SK-N-SH (cell line): ENCODE measurements at regions not wholly inside any gene's neighbourhood (a gene's known extent, or its start where the extent isn't known, plus 50 kb on each side); places are given as distances from the start of the nearest gene placed in this dataset.

Experiments
- CTCF ChIA-PET: fragments of 300-600, 350-600 bp; formaldehyde crosslinking; extraction: SDS; loops from one replicate; lab custom pipeline; 2021; lab: Yijun Ruan, JAX
- POLR2A ChIA-PET: fragments of 350-600 bp; sonication (Branson Sonifier 250); formaldehyde crosslinking; extraction: SDS; loops from one replicate; lab custom pipeline; 2020; ENCODE audit warnings: antibody characterized with exemption, inconsistent platforms; lab: Yijun Ruan, JAX
- DNase-seq: peaks from one replicate; pipeline ENCODE4 v3.0.0; 2012
- H2AFZ ChIP-seq: fragments of 200-600 bp; sonication (generic); 2 replicates; pipeline ENCODE4 v1.8.1; 2016; ENCODE audit warnings: antibody characterized with exemption, mild to moderate bottlenecking, low read depth
- H3F3A ChIP-seq: fragments of 200-600 bp; sonication (generic); replicated peaks from 2 replicates; pipeline ENCODE3; 2016; ENCODE audit warnings: antibody characterized with exemption, mild to moderate bottlenecking; ENCODE audit not compliant: insufficient read depth
- H3K27ac ChIP-seq, 2 experiments: fragments of 200-500 bp in 1 of 2; fragments of 200-600 bp in 1 of 2; sonication (Bioruptor generic) in 1 of 2; sonication (generic), shearing (Covaris generic) in 1 of 2; 2 replicates each; pipeline versions ENCODE4 v1.5.1 to v1.6.1; 2014 to 2016; ENCODE audit warnings: low read depth in 2 of 2, inconsistent platforms in 1 of 2, low read length in 1 of 2, mild to moderate bottlenecking in 1 of 2, mixed read lengths in 1 of 2
- H3K27me3 ChIP-seq: fragments of 200-600 bp; sonication (generic), shearing (Covaris generic); 2 replicates; pipeline ENCODE4 v1.6.1; 2016; ENCODE audit warnings: mixed run types; ENCODE audit not compliant: insufficient read depth
- H3K36me3 ChIP-seq, 2 experiments: fragments of 200-500 bp in 1 of 2; fragments of 200-600 bp in 1 of 2; sonication (Bioruptor generic) in 1 of 2; sonication (generic) in 1 of 2; replicated peaks in 1 of 2; 2 replicates each; pipeline versions ENCODE3 to v1.5.1; 2014 to 2016; ENCODE audit warnings: low read length in 1 of 2, mild to moderate bottlenecking in 1 of 2; ENCODE audit not compliant: insufficient read depth in 2 of 2, control insufficient read depth in 1 of 2
- H3K4me1 ChIP-seq, 2 experiments: fragments of 200-500 bp in 1 of 2; fragments of 200-600 bp in 1 of 2; sonication (Bioruptor generic) in 1 of 2; sonication (generic), shearing (Covaris generic) in 1 of 2; 2 replicates each; pipeline versions ENCODE4 v1.5.1 to v1.6.1; 2014 to 2016; ENCODE audit warnings: low read depth in 1 of 2, low read length in 1 of 2, mixed run types in 1 of 2; ENCODE audit not compliant: insufficient read depth in 2 of 2, control insufficient read depth in 1 of 2
- H3K4me2 ChIP-seq: fragments of 200-600 bp; sonication (generic), shearing (Covaris generic); 2 replicates; pipeline ENCODE4 v1.6.1; 2017; ENCODE audit warnings: mixed run types
- H3K4me3 ChIP-seq, 2 experiments: fragments of 200-500 bp in 1 of 2; fragments of 200-600 bp in 1 of 2; sonication (Bioruptor generic) in 1 of 2; sonication (generic), shearing (Covaris generic) in 1 of 2; 2 replicates each; pipeline versions ENCODE4 v1.5.1 to v1.8.1; 2014 to 2016; ENCODE audit warnings: low read depth in 2 of 2, inconsistent platforms in 1 of 2, low read length in 1 of 2, mild to moderate bottlenecking in 1 of 2, mixed read lengths in 1 of 2, moderate library complexity in 1 of 2
- H3K79me2 ChIP-seq: fragments of 200-600 bp; sonication (generic); 2 replicates; pipeline ENCODE4 v1.8.1; 2017; ENCODE audit warnings: mild to moderate bottlenecking; ENCODE audit not compliant: insufficient read depth
- H3K9ac ChIP-seq: fragments of 200-600 bp; sonication (generic); 2 replicates; pipeline ENCODE4 v1.6.1; 2017; ENCODE audit warnings: mixed run types
- H3K9me2 ChIP-seq: fragments of 200-600 bp; sonication (generic); 2 replicates; pipeline ENCODE4 v1.6.1; 2017; ENCODE audit warnings: mixed run types
- H3K9me3 ChIP-seq: fragments of 200-600 bp; sonication (generic); 2 replicates; pipeline ENCODE4 v1.6.1; 2017; ENCODE audit warnings: mixed run types, mild to moderate bottlenecking, moderate library complexity
- H4K20me1 ChIP-seq: fragments of 200-600 bp; sonication (generic); 2 replicates; pipeline ENCODE4 v1.6.1; 2017; ENCODE audit warnings: mild to moderate bottlenecking, mixed run types; ENCODE audit not compliant: insufficient read depth
- ELF1 ChIP-seq: IDR thresholded peaks from 2 replicates; pipeline ENCODE4 v1.4.0; 2012
- EZH2phosphoT487 ChIP-seq: fragments of 200-600 bp; sonication (generic); IDR thresholded peaks from 2 replicates; pipeline ENCODE4 v1.6.1; 2017; ENCODE audit warnings: low read depth, mixed run types, mild to moderate bottlenecking, antibody characterized with exemption, moderate library complexity, borderline replicate concordance
- FOXM1 ChIP-seq: IDR thresholded peaks from 2 replicates; pipeline ENCODE4 v1.4.0; 2012; ENCODE audit warnings: low read depth, mild to moderate bottlenecking
- GABPA ChIP-seq: IDR thresholded peaks from 2 replicates; pipeline ENCODE4 v1.4.0; 2012; ENCODE audit warnings: low read depth, mild to moderate bottlenecking
- GATA2 ChIP-seq: sonication (generic); formaldehyde crosslinking; IDR thresholded peaks from 2 replicates; pipeline ENCODE4 v1.5.0; 2020; ENCODE audit warnings: mild to moderate bottlenecking, missing genetic modification reagents
- MEF2A ChIP-seq: IDR thresholded peaks from 2 replicates; pipeline ENCODE4 v1.4.0; 2012; ENCODE audit warnings: low read depth, borderline replicate concordance
- NRF1 ChIP-seq: IDR thresholded peaks from 2 replicates; pipeline ENCODE4 v1.6.1; 2012; ENCODE audit warnings: low read depth, mild to moderate bottlenecking, low read length
- POLR2AphosphoS5 ChIP-seq: IDR thresholded peaks from 2 replicates; pipeline ENCODE4 v1.6.1; 2012; ENCODE audit warnings: low read depth, low read length
- REST ChIP-seq: IDR thresholded peaks from 2 replicates; pipeline ENCODE4 v1.6.1; 2012; ENCODE audit warnings: mild to moderate bottlenecking, low read depth, low read length, moderate library complexity
- RFX5 ChIP-seq: IDR thresholded peaks from 2 replicates; pipeline ENCODE4 v1.6.1; 2012; ENCODE audit warnings: mild to moderate bottlenecking, improper control_type of control experiment, low read length
- SIN3A ChIP-seq: IDR thresholded peaks from 2 replicates; pipeline ENCODE4 v1.6.1; 2012; ENCODE audit warnings: low read depth, mild to moderate bottlenecking, low read length, moderate library complexity, borderline replicate concordance
- SMC3 ChIP-seq: IDR thresholded peaks from 2 replicates; pipeline ENCODE4 v1.6.1; 2012; ENCODE audit warnings: low read depth, low read length, improper control_type of control experiment
- TCF12 ChIP-seq: IDR thresholded peaks from 2 replicates; pipeline ENCODE4 v1.4.0; 2012
- YY1 ChIP-seq: IDR thresholded peaks from 2 replicates; pipeline ENCODE4 v1.4.0; 2012; ENCODE audit warnings: low read depth, mild to moderate bottlenecking
- WGBS: methylation state at CpG from one replicate; pipeline ENCODE4 v1.1.6; 2017; ENCODE audit warnings: low lambda C conversion rate; 5-methylcytosine and 5-hydroxymethylcytosine counted together
- TF ChIP-seq, protein P1 (sequence below): IDR thresholded peaks from 2 replicates; pipeline ENCODE4; 2012
- TF ChIP-seq, protein P2 (sequence below): fragments of 200-600 bp; sonication (generic); IDR thresholded peaks from 2 replicates; pipeline ENCODE4 v1.6.1; 2017; ENCODE audit warnings: antibody characterized with exemption, mild to moderate bottlenecking, moderate library complexity
- TF ChIP-seq, protein P3 (sequence below): fragments of 150-350 bp; IDR thresholded peaks from 2 replicates; pipeline ENCODE4 v1.6.1; 2017; ENCODE audit warnings: antibody characterized with exemption, low read length, low read depth, borderline replicate concordance
- TF ChIP-seq, protein P4 (sequence below): IDR thresholded peaks from 2 replicates; pipeline ENCODE4 v1.4.0; 2012; ENCODE audit warnings: low read depth, borderline replicate concordance

- no peaks in the 10 kb centered on the region for H3K79me2 ChIP-seq
- TF ChIP-seq, protein P1, sequence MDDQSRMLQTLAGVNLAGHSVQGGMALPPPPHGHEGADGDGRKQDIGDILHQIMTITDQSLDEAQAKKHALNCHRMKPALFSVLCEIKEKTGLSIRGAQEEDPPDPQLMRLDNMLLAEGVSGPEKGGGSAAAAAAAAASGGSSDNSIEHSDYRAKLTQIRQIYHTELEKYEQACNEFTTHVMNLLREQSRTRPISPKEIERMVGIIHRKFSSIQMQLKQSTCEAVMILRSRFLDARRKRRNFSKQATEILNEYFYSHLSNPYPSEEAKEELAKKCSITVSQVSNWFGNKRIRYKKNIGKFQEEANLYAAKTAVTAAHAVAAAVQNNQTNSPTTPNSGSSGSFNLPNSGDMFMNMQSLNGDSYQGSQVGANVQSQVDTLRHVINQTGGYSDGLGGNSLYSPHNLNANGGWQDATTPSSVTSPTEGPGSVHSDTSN, result no peak
- no peak for TF ChIP-seq MEF2A
- no peak for TF ChIP-seq SMC3
- TF ChIP-seq, protein P2, sequence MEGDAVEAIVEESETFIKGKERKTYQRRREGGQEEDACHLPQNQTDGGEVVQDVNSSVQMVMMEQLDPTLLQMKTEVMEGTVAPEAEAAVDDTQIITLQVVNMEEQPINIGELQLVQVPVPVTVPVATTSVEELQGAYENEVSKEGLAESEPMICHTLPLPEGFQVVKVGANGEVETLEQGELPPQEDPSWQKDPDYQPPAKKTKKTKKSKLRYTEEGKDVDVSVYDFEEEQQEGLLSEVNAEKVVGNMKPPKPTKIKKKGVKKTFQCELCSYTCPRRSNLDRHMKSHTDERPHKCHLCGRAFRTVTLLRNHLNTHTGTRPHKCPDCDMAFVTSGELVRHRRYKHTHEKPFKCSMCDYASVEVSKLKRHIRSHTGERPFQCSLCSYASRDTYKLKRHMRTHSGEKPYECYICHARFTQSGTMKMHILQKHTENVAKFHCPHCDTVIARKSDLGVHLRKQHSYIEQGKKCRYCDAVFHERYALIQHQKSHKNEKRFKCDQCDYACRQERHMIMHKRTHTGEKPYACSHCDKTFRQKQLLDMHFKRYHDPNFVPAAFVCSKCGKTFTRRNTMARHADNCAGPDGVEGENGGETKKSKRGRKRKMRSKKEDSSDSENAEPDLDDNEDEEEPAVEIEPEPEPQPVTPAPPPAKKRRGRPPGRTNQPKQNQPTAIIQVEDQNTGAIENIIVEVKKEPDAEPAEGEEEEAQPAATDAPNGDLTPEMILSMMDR, result no peak
- TF ChIP-seq, protein P3, sequence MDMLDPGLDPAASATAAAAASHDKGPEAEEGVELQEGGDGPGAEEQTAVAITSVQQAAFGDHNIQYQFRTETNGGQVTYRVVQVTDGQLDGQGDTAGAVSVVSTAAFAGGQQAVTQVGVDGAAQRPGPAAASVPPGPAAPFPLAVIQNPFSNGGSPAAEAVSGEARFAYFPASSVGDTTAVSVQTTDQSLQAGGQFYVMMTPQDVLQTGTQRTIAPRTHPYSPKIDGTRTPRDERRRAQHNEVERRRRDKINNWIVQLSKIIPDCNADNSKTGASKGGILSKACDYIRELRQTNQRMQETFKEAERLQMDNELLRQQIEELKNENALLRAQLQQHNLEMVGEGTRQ, result no peak
- TF ChIP-seq YY1, result no peak
- no peak for TF ChIP-seq FOXM1
- no peak for TF ChIP-seq REST
- TF ChIP-seq GATA2 (CRISPR knock-in tag), result no peak
- TF ChIP-seq TCF12, result no peak
- TF ChIP-seq NRF1, result no peak
- no peak for TF ChIP-seq GABPA
- TF ChIP-seq, protein P4, sequence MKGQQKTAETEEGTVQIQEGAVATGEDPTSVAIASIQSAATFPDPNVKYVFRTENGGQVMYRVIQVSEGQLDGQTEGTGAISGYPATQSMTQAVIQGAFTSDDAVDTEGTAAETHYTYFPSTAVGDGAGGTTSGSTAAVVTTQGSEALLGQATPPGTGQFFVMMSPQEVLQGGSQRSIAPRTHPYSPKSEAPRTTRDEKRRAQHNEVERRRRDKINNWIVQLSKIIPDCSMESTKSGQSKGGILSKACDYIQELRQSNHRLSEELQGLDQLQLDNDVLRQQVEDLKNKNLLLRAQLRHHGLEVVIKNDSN, result no peak
- no peak for TF ChIP-seq POLR2AphosphoS5
- no peak for TF ChIP-seq SIN3A
- TF ChIP-seq EZH2phosphoT487, result no peak
- no peak for TF ChIP-seq ELF1
- TF ChIP-seq RFX5, result no peak
- ChIA-PET CTCF (interaction anchor here (0.6 to 1.6 kb wide), 3 partner anchors 11 to 86 kb away, joined by 3 to 5 read pairs (median 3); no protein-coding TSS in a partner anchor), POLR2A (no interaction called here)
- H3K4me3 ChIP-seq, result no peak overlapping the region
- H3F3A ChIP-seq, result no peaks in the 10 kb centered on the region
- peaks cover 10% of the 10 kb centered on the region; the same call in 1 of the 2 replicates for H3K27me3 ChIP-seq
- peaks cover 7% of the 10 kb centered on the region; the same call in 1 of the 2 replicates for H3K9me3 ChIP-seq
- no peak overlapping the region for H3K27ac ChIP-seq
- no peaks in the 10 kb centered on the region for H3K36me3 ChIP-seq
- H3K4me2 ChIP-seq, result no peak overlapping the region
- H3K9ac ChIP-seq, result no peak overlapping the region
- no peak for DNase-seq
- H3K9me2 ChIP-seq, result no peaks in the 10 kb centered on the region
- WGBS, result 0% methylated on average over 3 of the region's 3 CpGs
- H2AFZ ChIP-seq, result no peak overlapping the region
- no peaks in the 10 kb centered on the region for H3K4me1 ChIP-seq
- H4K20me1 ChIP-seq, result no peaks in the 10 kb centered on the region
Measured at GRCh38 chr20:23223908-23224580, 126.5 kb upstream of the NXT1 start.
